ENCODE measurements at regions not wholly inside any gene's neighbourhood (a gene's known extent, or its start where the extent isn't known, plus 50 kb on each side); places are given as distances from the start of the nearest gene placed in this dataset.

GRCh38 chr1:84077476-84078107 is 66.5 kb upstream of the PRKACB start (continued):
- TF ChIP-seq ZFP30 (CRISPR knock-in tag; IDR thresholded peaks at IDR 0.05; ENCODE audit: borderline replicate concordance) (no peak), ZBTB1 (CRISPR knock-in tag; IDR thresholded peaks at IDR 0.05; ENCODE audit: borderline replicate concordance, low read depth) (no peak), FOXA1 (IDR thresholded peaks at IDR 0.05; ENCODE audit: borderline replicate concordance) (no peak), ARNT (IDR thresholded peaks at IDR 0.05) (no peak), SMARCA4 (IDR thresholded peaks at IDR 0.05) (no peak), ZNF174 (CRISPR knock-in tag; IDR thresholded peaks at IDR 0.05) (no peak), ZBTB5 (IDR thresholded peaks at IDR 0.05) (no peak), ZNF133 (CRISPR knock-in tag; IDR thresholded peaks at IDR 0.05) (no peak), ZNF551 (CRISPR knock-in tag; IDR thresholded peaks at IDR 0.05) (no peak), PML (IDR thresholded peaks at IDR 0.05; ENCODE audit: low read length) (peak; percentile 25; the same call in 1 of the 2 replicates), MAFF (IDR thresholded peaks at IDR 0.05; ENCODE audit: low read length) (no peak), CTCFL (IDR thresholded peaks at IDR 0.05; ENCODE audit: borderline replicate concordance, insufficient read depth, low read depth, low read length, poor library complexity, severe bottlenecking) (no peak), PPARD (CRISPR knock-in tag; IDR thresholded peaks at IDR 0.05) (no peak), KLF6 (CRISPR knock-in tag; IDR thresholded peaks at IDR 0.05; ENCODE audit: borderline replicate concordance) (no peak), CTBP1 (IDR thresholded peaks at IDR 0.05; ENCODE audit: borderline replicate concordance) (peak; percentile 59; the same call in 1 of the 2 replicates), SNRNP70 (optimal IDR thresholded peaks at IDR 0.05; ENCODE audit: low read depth, low read length) (no peak), ZKSCAN1 (IDR thresholded peaks at IDR 0.05; ENCODE audit: low read depth, low read length) (no peak), NR3C1 (CRISPR knock-in tag; IDR thresholded peaks at IDR 0.05) (0 out of 2 replicates have a peak, but pooled peaks have one; percentile 28), RAD21 (CRISPR knock-in tag; conservative IDR thresholded peaks at IDR 0.05 in 1 of 2, IDR thresholded peaks at IDR 0.05 in 1 of 2) (peak in 1 of 2 experiments; percentile 21; a peak in 1 of 4 replicates), TCF15 (CRISPR knock-in tag; IDR thresholded peaks at IDR 0.05) (no peak), XRCC5 (IDR thresholded peaks at IDR 0.05; ENCODE audit: low read depth, low read length) (no peak), NFRKB (IDR thresholded peaks at IDR 0.05; ENCODE audit: low read depth) (no peak), ZBTB26 (CRISPR knock-in tag; IDR thresholded peaks at IDR 0.05) (no peak), EWSR1 (IDR thresholded peaks at IDR 0.05; ENCODE audit: borderline replicate concordance, low read depth, partially characterized antibody) (no peak), SREBF2 (CRISPR knock-in tag; IDR thresholded peaks at IDR 0.05) (no peak), PURB (CRISPR knock-in tag; IDR thresholded peaks at IDR 0.05; ENCODE audit: low read depth) (no peak)

Measured in K562 (cell line).